Chondrocyte (in vitro differentiated cells): ENCODE measurements at regions not wholly inside any gene's neighbourhood (a gene's known extent, or its start where the extent isn't known, plus 50 kb on each side); places are given as distances from the start of the nearest gene placed in this dataset.

Experiments used
- DNase-seq: peaks from one replicate; pipeline ENCODE4 v3.0.0; 2021; ENCODE audit warnings: mixed read lengths, low spot score
- H3K27ac Mint-ChIP-seq: one replicate; pipeline ENCODE4 v1.8.0; 2021; ENCODE audit warnings: mild to moderate bottlenecking, moderate library complexity, mixed read lengths; ENCODE audit not compliant: unreplicated experiment
- H3K27me3 Mint-ChIP-seq: 2 replicates; pipeline ENCODE4 v1.8.0; 2021; ENCODE audit warnings: low read depth, mixed read lengths
- H3K36me3 Mint-ChIP-seq: 2 replicates; pipeline ENCODE4 v1.8.0; 2021; ENCODE audit warnings: low read depth, mixed read lengths
- H3K4me1 Mint-ChIP-seq: 2 replicates; pipeline ENCODE4 v1.8.0; 2021; ENCODE audit warnings: low read depth, mild to moderate bottlenecking, mixed read lengths
- H3K4me3 Mint-ChIP-seq: one replicate; pipeline ENCODE4 v1.8.0; 2021; ENCODE audit warnings: mild to moderate bottlenecking, moderate library complexity, mixed read lengths; ENCODE audit not compliant: unreplicated experiment
- H3K9me3 Mint-ChIP-seq: 2 replicates; pipeline ENCODE4 v1.8.0; 2021; ENCODE audit warnings: low read depth, mixed read lengths
- TF ChIP-seq, protein P1 (sequence below): fragments of 200-600 bp; sonication (generic); IDR thresholded peaks from 2 replicates; pipeline ENCODE4 v1.5.0; 2021; ENCODE audit warnings: antibody characterized with exemption, mild to moderate bottlenecking, moderate library complexity

DNA sequence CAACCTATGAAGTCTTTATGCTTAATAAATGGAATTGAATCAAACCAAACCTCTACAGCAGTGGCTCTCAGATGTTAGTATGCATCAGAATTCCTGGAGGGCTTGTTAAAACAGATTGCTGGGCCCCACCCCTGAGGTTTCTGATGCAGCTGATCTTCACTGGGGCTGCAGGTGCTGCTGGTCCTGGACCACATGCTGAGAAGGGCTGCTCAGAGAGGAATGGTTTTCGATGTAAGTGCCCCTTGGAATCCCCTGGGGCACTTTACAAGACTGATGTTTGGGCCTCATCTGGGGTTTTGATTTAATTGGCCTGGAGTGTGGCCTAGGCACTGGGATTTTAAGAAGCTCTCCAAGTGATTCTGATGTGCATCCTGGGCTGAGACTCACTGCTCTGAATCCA lies 403.8 kb upstream of the HS6ST1 start:
- H3K36me3 Mint-ChIP-seq: no peaks in the 10 kb centered on the region
- no peak overlapping the region for H3K4me3 Mint-ChIP-seq
- no peak for DNase-seq
- peaks cover 2% of the 10 kb centered on the region for H3K27me3 Mint-ChIP-seq
- peaks cover 10% of the 10 kb centered on the region for H3K4me1 Mint-ChIP-seq
- H3K9me3 Mint-ChIP-seq: peaks cover 13% of the 10 kb centered on the region
- TF ChIP-seq, protein P1, sequence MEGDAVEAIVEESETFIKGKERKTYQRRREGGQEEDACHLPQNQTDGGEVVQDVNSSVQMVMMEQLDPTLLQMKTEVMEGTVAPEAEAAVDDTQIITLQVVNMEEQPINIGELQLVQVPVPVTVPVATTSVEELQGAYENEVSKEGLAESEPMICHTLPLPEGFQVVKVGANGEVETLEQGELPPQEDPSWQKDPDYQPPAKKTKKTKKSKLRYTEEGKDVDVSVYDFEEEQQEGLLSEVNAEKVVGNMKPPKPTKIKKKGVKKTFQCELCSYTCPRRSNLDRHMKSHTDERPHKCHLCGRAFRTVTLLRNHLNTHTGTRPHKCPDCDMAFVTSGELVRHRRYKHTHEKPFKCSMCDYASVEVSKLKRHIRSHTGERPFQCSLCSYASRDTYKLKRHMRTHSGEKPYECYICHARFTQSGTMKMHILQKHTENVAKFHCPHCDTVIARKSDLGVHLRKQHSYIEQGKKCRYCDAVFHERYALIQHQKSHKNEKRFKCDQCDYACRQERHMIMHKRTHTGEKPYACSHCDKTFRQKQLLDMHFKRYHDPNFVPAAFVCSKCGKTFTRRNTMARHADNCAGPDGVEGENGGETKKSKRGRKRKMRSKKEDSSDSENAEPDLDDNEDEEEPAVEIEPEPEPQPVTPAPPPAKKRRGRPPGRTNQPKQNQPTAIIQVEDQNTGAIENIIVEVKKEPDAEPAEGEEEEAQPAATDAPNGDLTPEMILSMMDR: no peak
- no peak overlapping the region for H3K27ac Mint-ChIP-seq

DNA sequence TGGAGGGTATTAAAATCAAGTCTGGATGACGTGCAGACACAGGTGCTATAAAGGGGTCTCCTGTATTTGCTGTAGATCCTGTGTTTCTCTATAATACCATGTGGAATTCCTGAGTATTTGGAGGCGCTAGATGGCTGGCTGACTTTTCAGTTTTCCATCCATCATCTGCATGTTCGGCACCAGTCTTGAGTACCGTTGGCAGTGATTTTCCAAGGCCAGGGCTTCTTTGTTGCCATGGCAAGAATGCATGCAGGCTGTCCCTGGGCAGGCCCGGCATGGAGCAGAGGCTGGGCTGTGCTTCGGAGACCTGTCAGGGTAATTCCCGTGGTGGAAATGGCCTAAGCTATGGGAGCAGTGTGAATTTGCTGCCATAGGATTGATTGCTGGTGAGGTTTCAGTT lies 405.9 kb upstream of the HS6ST1 start:
- TF ChIP-seq, protein P1: no peak
- peaks cover 18% of the 10 kb centered on the region for H3K9me3 Mint-ChIP-seq
- H3K27me3 Mint-ChIP-seq: no peaks in the 10 kb centered on the region
- no peak for DNase-seq
- H3K4me3 Mint-ChIP-seq: no peak overlapping the region
- H3K27ac Mint-ChIP-seq: no peak overlapping the region
- H3K4me1 Mint-ChIP-seq: peaks cover 17% of the 10 kb centered on the region
- peaks cover 2% of the 10 kb centered on the region for H3K36me3 Mint-ChIP-seq

DNA sequence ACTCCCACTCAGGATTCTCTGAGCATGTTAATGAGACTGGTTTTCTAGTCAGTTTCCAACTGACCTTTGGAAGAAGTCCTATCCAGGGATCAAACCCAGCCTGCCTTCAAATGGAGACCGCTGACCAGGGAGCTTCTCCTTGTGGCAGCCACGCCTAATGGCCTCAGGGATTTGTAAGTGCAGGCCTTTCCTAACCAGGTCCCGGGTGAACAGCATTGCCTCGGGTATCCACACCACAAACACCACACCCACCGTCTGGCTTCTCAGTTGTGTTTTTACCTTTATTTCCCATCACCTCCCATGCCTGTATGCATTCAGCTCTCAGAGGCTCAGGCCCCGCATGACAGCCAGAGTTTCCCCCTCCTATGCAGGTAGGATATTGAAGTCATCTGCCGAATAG lies 406.3 kb upstream of the HS6ST1 start:
- Mint-ChIP-seq H3K4me1 (peaks cover 17% of the 10 kb centered on the region), H3K4me3 (no peak overlapping the region), H3K9me3 (peaks cover 16% of the 10 kb centered on the region), H3K27me3 (no peaks in the 10 kb centered on the region), H3K27ac (no peak overlapping the region), H3K36me3 (peaks cover 2% of the 10 kb centered on the region)
- TF ChIP-seq, protein P1: no peak
- DNase-seq: no peak

DNA sequence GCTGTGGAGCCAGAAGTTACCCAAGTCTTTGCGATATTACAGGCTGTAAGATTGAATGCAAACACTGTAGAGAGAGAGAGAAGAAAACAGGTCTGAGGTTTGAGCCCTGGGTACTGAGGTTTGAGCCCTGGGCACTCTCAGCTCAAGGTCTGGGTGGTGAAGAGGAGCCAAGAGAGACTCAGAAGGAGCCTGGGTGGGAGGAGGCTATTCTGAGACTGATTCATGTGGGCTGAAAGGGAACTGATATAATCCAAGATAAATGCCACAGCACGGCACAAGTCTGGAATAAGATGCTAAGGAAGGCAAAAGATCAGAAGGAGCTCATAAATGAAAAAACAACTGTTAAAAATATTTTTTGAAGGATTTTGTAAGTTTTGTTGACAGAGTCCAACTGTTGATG lies 407.6 kb upstream of the HS6ST1 start:
- H3K27me3 Mint-ChIP-seq: no peaks in the 10 kb centered on the region

DNA sequence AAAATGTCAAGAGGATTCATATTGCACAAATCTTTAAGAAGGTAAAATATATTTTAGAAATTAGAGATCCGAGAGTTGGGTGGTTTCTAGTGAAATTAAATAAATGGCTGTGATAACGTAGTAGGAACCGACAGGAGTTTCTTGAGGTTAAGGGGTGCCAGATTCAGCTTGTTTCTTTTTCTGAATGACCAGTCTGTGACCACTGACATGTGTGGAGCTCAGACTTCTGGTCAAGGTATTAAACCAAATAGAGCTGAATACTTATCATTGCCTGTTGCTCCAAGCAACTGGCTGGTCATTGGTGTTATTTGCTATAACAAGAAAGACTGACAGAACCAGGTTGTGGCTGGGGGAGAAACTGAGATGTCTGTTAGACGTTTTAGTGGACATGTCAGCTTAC lies 408.2 kb upstream of the HS6ST1 start:
- Mint-ChIP-seq H3K4me3 (no peak overlapping the region), H3K4me1 (peaks cover 17% of the 10 kb centered on the region)

More for the DNA sequence above, 407.6 kb upstream of the HS6ST1 start:
- no peak overlapping the region for H3K27ac Mint-ChIP-seq
- peaks cover 17% of the 10 kb centered on the region for H3K4me1 Mint-ChIP-seq
- DNase-seq: no peak
- peaks cover 2% of the 10 kb centered on the region for H3K36me3 Mint-ChIP-seq
- H3K9me3 Mint-ChIP-seq: peaks cover 14% of the 10 kb centered on the region
- no peak overlapping the region for H3K4me3 Mint-ChIP-seq
- TF ChIP-seq, protein P1: no peak

More for the DNA sequence above, 408.2 kb upstream of the HS6ST1 start:
- DNase-seq: no peak
- TF ChIP-seq, protein P1: no peak
- Mint-ChIP-seq H3K27me3 (no peaks in the 10 kb centered on the region), H3K9me3 (peaks cover 14% of the 10 kb centered on the region), H3K36me3 (peaks cover 2% of the 10 kb centered on the region), H3K27ac (no peak overlapping the region)
